Fibroblast of lung (primary cell): ENCODE measurements at regions not wholly inside any gene's neighbourhood (a gene's known extent, or its start where the extent isn't known, plus 50 kb on each side); places are given as distances from the start of the nearest gene placed in this dataset.
"Not testable (repeated sequence)": the region's sequence is repeated elsewhere in the genome, so short reads cannot be mapped to it uniquely, and the experiment has no call there.

Experiments
- CTCF ChIP-seq, 2 donors: IDR thresholded peaks in 1 of 2; conservative IDR thresholded peaks in 1 of 2; 1 replicate in 1 of 2; 2 replicates in 1 of 2; pipeline ENCODE4 v1.5.1; 2011 to 2012; ENCODE audit warnings: low read length in 2 of 2, control low read depth in 1 of 2, inconsistent platforms in 1 of 2, low read depth in 1 of 2, mild to moderate bottlenecking in 1 of 2
- EZH2 ChIP-seq: IDR thresholded peaks from 2 replicates; pipeline ENCODE4 v1.5.1; 2012; ENCODE audit warnings: low read length, control low read depth, mild to moderate bottlenecking; ENCODE audit errors: missing control alignments

GRCh38 chr12:10453-10852 is 56.1 kb upstream of the IQSEC3 start:
- not testable (repeated sequence) for TF ChIP-seq CTCF (conservative IDR thresholded peaks at IDR 0.05 in 1 of 2, IDR thresholded peaks at IDR 0.05 in 1 of 2; ENCODE audit: low read depth in 1 of 2, low read length in 2 of 2); EZH2
